T-helper 2 cell treated with Interferon-gamma antibody and Interleukin-4, amounts not matched to agents 100 ng/mL and 5 ng/mL, for 36 hours (primary cell): ENCODE measurements at regions not wholly inside any gene's neighbourhood (a gene's known extent, or its start where the extent isn't known, plus 50 kb on each side); places are given as distances from the start of the nearest gene placed in this dataset.

Experiments used
- intact Hi-C: fragments of 100-400 bp; cut with micrococcal nuclease; formaldehyde crosslinking; loops from one replicate; pipeline ENCODE4 v1.15.1; 2023

DNA sequence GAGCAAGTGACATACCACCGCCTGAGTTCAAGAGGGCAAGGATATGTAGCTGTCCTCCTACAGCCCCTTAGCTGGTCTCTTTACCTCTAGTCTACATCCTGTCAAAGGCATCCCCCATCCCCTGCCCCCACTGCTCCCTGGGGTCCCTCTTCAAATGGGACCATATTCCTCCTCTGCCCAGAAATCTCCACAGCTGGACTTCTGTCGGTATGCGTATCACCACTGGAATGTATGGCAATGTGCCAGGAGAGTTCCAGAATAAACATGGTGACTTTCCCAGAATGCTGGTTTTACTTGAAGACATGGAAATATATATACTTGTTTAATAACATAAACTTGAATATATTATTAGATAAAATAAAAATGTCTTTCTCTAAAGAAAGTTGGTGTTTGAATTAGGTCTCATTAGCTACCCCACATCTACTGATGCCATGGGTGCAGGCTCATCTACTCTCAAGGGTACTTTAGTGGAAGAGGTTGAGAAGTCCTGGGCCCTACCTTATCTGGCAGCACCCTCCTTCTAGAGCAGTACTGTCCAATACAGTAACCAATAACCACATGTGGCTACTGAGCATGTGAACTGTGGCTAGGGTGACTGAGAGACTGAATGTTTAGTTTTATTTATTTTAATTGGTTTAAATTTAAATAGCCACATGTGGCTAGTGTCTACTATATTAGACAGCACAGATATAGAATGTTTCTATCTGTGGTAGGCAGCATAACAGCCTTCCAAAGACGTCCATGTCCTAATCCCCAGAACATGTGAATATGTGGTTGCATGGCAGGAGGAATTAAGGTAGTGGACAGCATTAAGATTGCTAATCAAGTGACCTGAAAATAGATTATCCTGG, 181.7 kb upstream of the SLC30A5 start:
- intact Hi-C loops: no loop called here

DNA sequence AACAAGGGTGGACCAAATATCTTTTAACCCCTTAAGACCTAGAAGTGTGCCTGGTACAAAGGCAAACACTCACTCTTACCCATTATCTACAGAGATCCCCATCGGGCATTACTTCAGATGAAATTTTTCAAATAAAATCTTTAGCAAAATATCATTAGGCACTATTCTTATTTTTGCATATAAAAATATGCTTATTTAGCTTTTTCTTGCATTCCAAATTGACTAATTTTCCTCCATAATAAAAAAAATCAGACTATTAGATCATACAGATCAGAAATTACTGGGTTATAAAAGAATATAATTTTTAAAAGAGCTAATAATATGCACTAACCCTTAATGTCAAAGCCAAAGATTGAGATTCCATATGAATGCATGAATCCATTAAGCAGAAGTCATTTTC, 178.7 kb upstream of the SLC30A5 start:
- intact Hi-C loops: no loop called here

DNA sequence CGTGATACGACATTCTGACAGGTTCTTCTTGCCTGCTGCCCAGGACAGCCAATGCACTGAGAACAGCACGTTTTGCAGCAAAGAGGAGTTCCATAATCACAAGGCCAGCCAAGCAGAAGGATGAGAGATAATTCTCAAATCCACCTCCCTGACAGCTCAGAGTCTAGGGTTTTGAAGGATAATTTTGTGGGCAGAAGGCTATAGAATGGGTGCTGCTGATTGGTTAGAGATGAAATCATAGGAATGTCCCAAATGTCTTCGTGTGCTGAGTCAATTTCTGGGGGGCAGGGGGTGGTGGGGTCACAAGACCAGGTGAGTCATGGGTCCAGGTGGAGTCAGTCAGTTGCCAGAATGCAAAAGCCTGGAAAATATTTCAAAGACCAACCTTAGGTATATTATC, 175.5 kb upstream of the SLC30A5 start:
- intact Hi-C loops: no loop called here

DNA sequence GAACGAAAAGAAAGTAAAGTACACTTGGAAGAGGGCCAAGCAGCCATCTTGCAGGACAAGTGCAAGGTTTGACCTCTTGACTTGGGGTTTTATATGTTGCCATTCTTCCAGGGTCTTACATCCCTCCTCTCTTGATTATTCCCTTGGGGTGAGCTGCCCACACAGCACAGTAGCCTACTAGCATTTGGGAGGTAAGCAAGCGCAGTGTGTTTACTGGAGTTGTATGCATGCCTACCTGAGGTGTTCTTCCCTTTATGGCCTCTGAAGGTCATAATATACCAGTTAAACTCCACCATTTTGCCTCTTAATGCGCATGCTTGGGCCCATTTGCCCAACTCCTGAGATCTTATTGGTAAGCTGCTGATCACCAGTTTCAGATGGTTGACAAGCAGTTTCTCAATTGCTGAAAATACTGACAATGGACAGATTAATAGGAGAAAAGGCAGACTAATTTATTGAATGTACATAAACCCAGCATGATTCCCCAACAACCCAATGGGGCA, 173.8 kb upstream of the SLC30A5 start:
- intact Hi-C loops: no loop called here

DNA sequence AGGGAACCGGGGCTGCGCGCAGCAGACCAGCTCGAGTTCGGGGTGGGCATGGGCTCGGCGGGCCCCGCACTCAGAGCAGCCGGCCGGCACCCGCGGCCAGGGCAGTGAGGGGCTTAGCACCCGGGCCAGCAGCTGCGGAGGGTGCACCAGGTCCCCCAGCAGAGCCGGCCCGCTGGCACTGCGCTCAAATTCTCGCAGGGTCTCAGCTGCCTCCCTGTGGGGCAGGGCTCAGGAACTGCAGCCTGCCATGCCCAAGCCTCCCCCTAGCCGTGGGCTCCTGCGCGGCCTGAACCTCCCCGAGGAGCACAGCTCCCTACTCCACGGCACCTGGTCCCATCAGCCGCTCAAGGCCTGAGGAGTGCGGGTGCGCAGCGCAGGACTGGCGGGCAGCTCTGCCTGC, 172.9 kb upstream of the SLC30A5 start:
- intact Hi-C loops: no loop called here

DNA sequence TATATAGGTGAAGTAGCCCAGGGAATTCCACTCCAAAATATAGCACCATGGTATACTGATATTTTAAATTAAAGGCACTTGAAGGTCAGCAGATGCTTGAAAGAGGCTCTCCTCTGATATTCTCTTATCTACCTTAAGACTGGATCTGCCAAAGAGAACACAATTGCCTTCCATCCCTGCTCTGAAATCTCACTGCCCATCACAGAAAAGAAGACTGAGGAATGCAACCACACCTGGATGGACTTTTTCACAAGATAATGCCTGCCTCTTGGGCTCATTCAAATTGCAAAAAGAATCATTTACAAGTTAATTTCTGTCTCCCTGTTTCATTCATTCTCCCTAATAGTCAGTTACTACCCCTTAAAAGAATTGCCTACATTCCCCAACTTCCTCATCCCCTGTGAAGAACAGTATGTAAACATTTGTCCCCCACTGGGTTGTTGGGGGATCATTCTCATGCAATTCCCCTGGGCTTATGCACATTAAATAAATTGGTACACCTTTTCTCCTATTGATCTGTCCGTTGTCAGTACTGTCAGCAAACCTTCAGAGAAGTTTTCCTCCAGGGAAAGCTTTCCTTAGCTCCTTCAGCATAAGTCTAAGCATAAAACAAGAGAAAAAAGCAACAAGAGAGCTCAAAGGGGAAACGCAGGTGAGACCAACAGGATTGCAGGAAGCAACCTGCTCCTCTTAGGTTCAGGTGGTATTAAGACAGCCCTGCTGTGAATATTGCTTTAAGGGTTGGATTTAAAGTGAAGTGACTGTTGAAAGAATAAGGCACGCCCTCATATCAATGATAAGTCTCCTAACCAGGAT, 171.4 kb upstream of the SLC30A5 start:
- intact Hi-C loops: no loop called here

DNA sequence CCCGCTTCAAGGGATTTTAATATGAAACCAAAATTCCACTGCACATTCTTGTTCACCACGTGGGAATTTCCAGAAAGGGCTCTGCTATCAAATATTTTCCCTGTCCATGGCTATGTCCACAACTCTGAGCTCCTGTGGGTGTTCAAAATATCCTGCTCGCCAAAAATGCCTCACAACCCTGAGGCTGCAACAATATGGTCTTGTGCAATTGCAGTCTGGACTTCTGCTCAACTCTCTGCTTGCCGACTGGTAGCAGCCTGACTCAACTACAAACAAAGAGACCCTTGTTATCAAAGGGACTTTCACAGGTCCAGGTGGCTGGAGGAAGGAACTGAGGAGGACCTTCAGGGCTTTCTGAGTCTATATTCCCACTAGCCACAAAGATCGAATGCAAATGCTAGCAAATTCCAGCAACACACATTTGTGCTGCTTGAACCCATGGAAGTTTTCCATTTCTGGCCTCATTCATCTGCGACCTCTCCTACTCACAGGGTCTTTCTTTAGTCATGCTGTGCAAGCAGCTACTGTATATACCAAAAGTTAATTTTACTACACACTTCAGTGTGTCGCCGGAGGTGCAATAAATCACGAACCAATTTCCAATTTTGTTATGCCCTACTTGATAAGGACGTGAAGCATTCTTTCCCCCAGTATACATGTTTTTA, 169.2 kb upstream of the SLC30A5 start:
- intact Hi-C loops: no loop called here

DNA sequence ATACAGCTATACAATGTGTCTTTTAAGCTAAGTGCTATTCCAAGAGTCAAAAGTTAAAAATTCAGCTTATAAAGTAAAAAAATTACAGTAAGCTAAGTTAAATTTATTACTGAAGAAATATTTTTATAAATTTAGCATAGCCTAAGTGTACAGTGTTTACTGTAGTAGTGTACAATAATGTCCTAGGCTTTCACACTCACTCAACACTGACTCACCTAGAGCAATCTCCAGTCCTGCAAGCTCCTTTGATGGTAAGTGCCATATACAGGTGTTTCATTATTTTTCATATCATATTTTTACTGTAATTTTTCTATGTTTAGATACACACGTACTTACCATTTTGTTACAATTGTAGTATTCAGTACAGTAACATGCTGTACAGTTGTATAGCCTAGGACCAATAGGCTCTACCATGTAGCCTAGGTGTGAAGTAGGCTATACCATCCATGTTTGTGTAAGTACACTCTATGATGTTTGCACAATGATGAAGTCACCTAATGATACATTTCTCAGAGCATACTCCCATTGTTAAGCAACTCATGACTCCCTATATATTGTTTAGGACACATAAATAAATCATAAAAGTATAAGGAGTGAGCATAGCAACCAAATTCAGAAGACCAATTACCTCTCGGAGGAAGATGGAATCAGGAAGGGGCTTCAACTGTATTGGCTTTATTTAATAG, 165.1 kb upstream of the SLC30A5 start:
- intact Hi-C loops: no loop called here

DNA sequence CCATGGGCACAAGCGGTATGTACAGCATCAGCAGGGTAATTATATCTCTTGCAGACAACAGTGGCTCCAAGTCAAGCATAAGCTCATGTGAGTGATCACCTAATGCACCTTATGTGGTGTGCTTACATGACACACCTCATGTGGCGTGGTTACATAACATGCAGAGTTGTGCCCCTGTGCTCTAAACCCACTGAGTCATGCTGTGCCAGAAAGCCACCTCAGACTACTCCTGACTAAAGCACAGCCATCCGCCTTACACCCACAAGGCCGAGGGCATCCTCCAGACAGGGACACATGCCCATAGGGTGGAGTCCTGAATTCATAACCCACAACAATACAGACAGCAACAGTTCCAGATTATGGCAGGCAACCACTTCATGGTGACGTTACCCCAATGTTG, 163.7 kb upstream of the SLC30A5 start:
- intact Hi-C loops: no loop called here

DNA sequence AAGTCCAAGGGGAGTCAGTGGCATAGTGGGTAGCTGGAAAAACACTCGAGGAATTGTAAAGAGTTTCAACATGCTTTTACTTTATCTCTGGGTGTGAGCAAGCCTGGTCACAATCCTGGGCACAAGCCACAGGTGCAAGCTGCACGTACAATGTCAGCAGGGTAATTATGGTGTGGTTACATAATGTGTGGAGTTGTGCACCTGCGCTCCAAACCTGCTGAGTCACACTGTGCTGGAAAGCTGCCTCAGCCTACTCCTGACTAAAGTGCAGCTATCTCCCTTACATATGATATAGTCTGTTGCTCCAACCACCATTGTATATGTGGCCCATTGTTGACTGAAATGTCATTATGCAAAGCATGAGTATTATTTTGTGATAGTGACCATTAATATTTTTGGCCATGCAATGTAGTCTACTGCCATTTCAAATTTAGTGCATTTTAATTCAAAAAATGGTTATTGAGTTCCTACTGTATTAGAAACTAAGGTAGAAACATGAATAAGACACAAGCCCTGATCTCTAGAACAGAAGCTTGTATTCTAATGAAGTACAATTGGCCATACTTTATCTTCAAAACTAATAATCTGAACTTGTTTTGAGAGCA, 160.9 kb upstream of the SLC30A5 start:
- intact Hi-C loops: no loop called here

DNA sequence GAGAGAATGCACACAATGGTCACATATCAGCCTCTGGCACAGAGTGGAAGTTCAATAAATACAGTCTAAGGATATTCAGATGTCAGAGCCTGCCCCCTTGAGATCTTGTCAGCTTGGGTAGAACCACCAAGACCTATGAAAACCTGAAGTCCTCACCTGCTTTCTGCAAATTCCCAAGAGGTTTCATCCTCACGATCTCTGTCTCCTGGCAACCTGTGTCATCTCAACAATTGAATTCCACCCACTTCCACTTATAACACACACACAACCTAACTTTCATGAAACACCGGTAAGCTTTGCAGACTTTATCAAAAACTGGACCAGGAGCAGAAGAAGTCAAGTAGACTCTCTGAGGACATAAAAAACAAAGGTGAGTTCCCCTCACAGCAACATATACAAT, 151.6 kb upstream of the SLC30A5 start:
- intact Hi-C loops: no loop called here

DNA sequence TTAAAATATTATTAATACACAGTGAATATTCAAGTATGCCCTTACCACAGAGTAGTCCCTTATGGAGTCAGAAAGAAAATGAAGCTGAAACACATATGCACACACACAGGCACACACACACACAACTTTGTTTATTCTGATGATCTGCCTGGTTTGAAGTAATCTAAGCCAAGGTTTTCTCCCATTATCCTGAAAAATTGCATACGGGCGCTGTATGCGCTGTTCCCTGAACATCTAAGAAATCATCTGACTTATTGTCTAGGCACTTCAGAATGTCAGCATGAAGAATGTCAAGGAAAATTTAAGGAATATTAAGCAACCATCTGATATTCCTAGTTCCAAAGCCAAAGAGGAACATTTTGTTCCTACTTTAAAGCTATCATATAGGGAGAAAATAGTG, 147.1 kb upstream of the SLC30A5 start:
- intact Hi-C loops: no loop called here

DNA sequence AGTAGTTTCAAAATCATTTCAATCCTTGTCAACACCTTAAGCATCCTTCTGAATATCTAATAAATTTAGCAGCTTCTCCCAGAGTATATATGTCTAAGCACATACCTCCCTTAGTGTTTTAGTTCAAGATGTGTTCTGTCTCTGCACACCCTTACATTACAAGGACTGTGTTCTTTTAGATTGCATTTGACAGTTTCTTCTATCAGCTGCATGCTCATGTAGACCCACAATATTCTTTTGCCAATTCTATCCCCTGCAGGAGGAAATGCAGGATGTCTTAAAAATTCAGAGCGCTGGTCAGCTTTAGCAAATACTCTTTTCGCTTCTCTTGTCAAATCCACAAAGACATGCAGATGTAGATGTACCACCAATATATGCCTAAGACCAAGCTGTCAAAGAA, 145.8 kb upstream of the SLC30A5 start:
- intact Hi-C loops: no loop called here

DNA sequence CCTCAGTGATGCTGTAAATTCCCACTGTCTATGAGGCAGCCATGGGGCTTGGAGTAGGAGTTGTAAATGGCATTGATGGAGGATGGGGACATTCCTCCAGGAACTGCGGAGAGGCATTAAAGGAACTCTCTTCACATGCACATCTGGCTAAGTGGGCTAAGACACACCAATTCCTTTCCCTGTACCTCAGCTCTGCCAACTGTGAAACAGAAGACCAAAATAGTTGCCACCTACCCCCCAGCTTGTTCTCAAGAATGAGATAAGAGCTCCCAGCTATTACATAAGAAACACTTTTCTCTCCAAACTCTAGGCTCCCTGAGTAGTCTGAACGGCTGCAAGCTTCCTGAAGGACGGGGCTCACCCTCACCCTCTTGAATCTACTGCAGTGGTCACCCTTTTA, 144.6 kb upstream of the SLC30A5 start:
- intact Hi-C loops: no loop called here

DNA sequence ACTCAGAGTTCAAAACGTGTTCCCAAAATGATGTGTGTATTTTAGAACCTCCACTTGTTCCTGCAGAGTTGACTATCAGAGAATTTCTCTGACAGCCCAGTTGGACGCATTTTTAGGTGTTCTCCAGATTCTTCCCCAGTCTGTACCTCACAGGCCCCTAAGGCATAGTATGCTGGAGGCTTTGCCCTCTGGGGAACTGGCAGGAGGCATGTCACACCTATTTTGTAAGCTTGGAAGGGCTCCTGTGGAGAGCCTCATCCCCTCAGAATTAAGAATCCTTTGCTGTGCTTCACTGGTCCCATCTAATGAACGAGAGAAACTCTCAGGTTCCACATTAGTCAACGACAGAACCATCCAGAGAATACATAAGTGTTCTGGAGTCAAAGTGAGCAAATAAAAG, 144.1 kb upstream of the SLC30A5 start:
- intact Hi-C loops: no loop called here

DNA sequence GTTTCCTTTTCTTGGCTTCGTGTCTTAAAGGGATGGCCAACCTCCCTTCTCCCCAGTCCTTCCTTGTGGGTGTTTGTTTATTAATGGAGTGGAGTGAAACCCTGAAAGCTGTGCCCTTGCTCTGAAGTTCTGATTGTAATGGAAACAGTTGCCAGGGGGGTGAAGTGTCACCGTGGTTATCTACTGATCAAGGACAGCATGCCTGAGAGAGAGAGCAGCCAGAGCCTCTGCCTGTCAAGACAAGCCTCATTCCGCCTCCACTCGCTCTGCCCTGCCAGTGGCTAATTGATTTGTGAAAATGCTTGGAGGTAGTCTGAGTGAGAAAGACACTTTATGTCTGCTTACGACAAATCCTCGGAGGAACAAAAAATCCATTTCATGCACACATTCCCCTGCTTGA, 143.7 kb upstream of the SLC30A5 start:
- intact Hi-C loops: no loop called here

DNA sequence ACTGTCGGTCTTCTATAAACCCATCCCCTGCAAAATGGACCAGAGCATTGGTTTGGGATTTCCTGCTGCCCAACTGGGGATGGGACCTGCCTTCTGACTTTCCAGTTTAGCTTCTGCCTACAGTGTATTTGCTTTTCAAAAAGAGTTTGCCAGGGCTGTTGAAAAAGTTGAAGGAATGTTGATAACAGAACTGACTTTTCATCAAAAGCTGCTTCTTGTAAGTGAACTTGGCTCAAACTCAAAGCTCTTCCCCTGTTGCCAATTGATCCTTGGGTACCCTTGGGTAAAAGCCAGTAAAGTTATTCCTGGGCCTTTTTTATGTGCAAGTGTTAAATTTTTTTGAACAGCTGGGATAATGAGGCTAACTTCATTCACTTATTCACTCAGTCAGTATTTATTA, 142.9 kb upstream of the SLC30A5 start:
- intact Hi-C loops: no loop called here

DNA sequence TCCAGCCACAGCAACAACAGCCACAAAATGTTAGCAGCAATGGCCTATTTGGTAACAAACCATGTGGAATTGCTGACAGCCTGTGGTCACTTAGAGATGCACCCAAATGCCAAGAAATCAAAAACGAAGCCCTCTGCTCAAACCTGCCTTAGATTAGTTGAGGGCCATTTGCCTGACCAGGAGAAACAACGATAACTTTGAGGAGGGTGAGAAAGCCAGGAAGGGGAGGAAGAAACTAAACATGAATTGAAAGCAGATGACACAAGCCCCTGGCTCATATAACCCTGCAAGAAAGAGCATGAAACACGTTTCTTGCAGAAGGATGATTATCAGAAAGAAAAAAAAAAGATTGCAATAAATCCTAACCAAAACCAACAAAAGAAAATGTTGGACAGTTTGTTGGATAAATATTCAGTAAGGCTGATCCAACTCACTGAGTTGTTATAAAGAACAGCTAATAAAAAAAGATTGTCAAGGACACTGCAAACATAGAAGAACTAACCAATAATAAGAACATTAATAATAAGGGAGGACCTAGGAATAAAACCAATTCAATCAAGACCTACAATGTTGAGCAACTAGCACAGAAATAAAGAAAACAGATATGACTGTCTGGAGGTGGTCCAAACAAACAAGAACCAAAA, 140.5 kb upstream of the SLC30A5 start:
- intact Hi-C loops: no loop called here

DNA sequence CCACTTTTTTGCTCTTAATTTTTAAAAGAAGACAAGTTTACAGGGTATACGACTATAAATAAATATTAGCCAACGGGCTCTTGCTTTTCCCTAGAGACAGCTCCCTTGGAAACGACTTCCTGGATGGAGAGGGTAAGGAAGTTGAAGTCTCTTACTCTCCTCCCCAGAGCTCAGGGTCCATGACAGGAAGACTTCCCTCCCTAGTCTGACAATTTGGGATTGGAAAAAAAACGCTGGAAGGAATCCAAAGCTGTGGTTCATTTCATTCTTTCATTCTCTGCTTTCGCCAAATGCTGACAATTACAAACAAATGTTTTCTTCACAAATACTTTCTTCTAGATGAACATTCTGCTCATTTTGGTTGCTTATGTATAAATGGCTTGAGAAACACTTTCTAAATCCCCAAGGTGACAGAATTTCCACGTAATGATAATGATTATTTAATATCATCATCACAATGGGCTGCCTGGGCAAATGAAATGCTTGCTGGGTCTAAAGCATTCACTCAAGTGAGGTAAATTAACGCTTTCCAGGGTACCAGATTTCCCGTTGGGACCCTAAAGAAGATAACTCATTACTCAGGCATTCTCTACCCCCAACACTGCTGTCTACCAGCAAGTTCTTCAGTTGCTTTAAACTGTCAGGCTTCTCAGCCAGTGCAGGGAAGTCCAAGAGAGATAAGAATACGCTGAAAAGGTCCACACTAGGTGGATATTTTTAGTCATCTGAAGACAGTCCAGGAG, 139.8 kb upstream of the SLC30A5 start:
- intact Hi-C loops: no loop called here

DNA sequence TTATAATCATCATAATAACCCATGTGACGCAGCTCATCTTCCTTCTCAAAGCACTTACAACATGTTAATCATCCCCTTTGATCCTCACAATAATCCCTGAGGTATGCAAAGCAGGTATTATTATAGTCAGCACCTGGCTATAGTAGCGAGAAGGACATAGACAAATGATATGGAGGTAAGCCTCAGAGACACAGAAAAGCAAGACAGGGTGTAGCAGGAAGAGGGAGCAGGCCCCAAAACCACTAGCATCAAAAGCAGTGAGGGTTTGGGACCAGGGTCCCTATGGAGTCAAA, 139.2 kb upstream of the SLC30A5 start:
- intact Hi-C loops: no loop called here
